Trophoblast cell (in vitro differentiated cells and primary cell): ENCODE measurements at regions not wholly inside any gene's neighbourhood (a gene's known extent, or its start where the extent isn't known, plus 50 kb on each side); places are given as distances from the start of the nearest gene placed in this dataset.

ENCODE experiments used
- DNase-seq, 2 donors: peaks; one replicate each; pipeline ENCODE4 v3.0.0-alpha.2; 2016
- H2AFZ ChIP-seq: 2 replicates; pipeline ENCODE4 v1.6.1; 2013; ENCODE audit warnings: low read length, moderate library complexity, mild to moderate bottlenecking; ENCODE audit not compliant: insufficient read depth, poor library complexity
- H2AK5ac ChIP-seq: 2 replicates; pipeline ENCODE4 v1.6.1; 2013; ENCODE audit warnings: mild to moderate bottlenecking, low read length
- H2BK120ac ChIP-seq: 2 replicates; pipeline ENCODE4 v1.6.1; 2013; ENCODE audit warnings: low read length, mild to moderate bottlenecking, moderate library complexity; ENCODE audit not compliant: insufficient read depth, poor library complexity
- H2BK12ac ChIP-seq: 2 replicates; pipeline ENCODE4 v1.6.1; 2013; ENCODE audit warnings: mild to moderate bottlenecking, low read length, moderate library complexity
- H2BK5ac ChIP-seq: 2 replicates; pipeline ENCODE4 v1.6.1; 2013; ENCODE audit warnings: low read length, low read depth, moderate library complexity, mild to moderate bottlenecking; ENCODE audit not compliant: poor library complexity
- H3K14ac ChIP-seq: 2 replicates; pipeline ENCODE4 v1.6.1; 2013; ENCODE audit warnings: mild to moderate bottlenecking, low read length
- H3K18ac ChIP-seq: 2 replicates; pipeline ENCODE4 v1.6.1; 2013; ENCODE audit warnings: mild to moderate bottlenecking, low read length
- H3K23ac ChIP-seq: 2 replicates; pipeline ENCODE4 v1.6.1; 2013; ENCODE audit warnings: low read length
- H3K27ac ChIP-seq: 2 replicates; pipeline ENCODE4 v1.5.1; 2013; ENCODE audit warnings: low read depth, mild to moderate bottlenecking, inconsistent platforms, low read length, moderate library complexity
- H3K27me3 ChIP-seq: 2 replicates; pipeline ENCODE4 v1.6.1; 2013; ENCODE audit warnings: inconsistent platforms, mild to moderate bottlenecking, low read length, moderate library complexity; ENCODE audit not compliant: insufficient read depth
- H3K36me3 ChIP-seq, 2 experiments: 1 replicate in 1 of 2; 2 replicates in 1 of 2; pipeline ENCODE4 v1.6.1; 2013; ENCODE audit warnings: low read length in 2 of 2, mild to moderate bottlenecking in 2 of 2, moderate library complexity in 1 of 2; ENCODE audit not compliant: insufficient read depth in 2 of 2, control insufficient read depth in 1 of 2
- H3K4ac ChIP-seq: 2 replicates; pipeline ENCODE4 v1.6.1; 2013; ENCODE audit warnings: low read depth, mild to moderate bottlenecking, low read length, moderate library complexity
- H3K4me1 ChIP-seq, 2 experiments: 1 replicate in 1 of 2; 2 replicates in 1 of 2; pipeline ENCODE4 v1.6.1; 2013; ENCODE audit warnings: low read length in 2 of 2, mild to moderate bottlenecking in 2 of 2, moderate library complexity in 1 of 2; ENCODE audit not compliant: insufficient read depth in 2 of 2, control insufficient read depth in 1 of 2
- H3K4me2 ChIP-seq: 2 replicates; pipeline ENCODE4 v1.6.1; 2013; ENCODE audit warnings: inconsistent platforms, mild to moderate bottlenecking, low read length, moderate library complexity
- H3K4me3 ChIP-seq: 2 replicates; pipeline ENCODE4 v1.5.1; 2013; ENCODE audit warnings: mild to moderate bottlenecking, low read depth, low read length, inconsistent platforms
- H3K79me1 ChIP-seq: one replicate; pipeline ENCODE4 v1.6.1; 2013; ENCODE audit warnings: low read length
- H3K79me2 ChIP-seq: 2 replicates; pipeline ENCODE4 v1.6.1; 2013; ENCODE audit warnings: low read length, mild to moderate bottlenecking; ENCODE audit not compliant: control insufficient read depth, insufficient read depth, poor library complexity
- H3K9ac ChIP-seq: 2 replicates; pipeline ENCODE4 v1.6.1; 2013; ENCODE audit warnings: mild to moderate bottlenecking, low read length
- H3K9me3 ChIP-seq: 2 replicates; pipeline ENCODE4 v1.6.1; 2013; ENCODE audit warnings: low read depth, mild to moderate bottlenecking, control low read depth, inconsistent platforms, low read length; ENCODE audit not compliant: insufficient read depth
- H4K12ac ChIP-seq: 2 replicates; pipeline ENCODE4 v1.6.1; 2013; ENCODE audit warnings: low read depth, mild to moderate bottlenecking, low read length, moderate library complexity
- H4K8ac ChIP-seq: 2 replicates; pipeline ENCODE4 v1.6.1; 2013; ENCODE audit warnings: low read depth, mild to moderate bottlenecking, low read length, moderate library complexity
- H4K91ac ChIP-seq: one replicate; pipeline ENCODE4 v1.6.1; 2013; ENCODE audit warnings: low read depth, mild to moderate bottlenecking, low read length, moderate library complexity
- WGBS: extraction: QIAGEN DNeasy Blood & Tissue Kit; methylation state at CpG from one replicate; pipeline ENCODE4 v1.1.7; 2013; ENCODE audit warnings: missing lambda C conversion rate; ENCODE audit not compliant: insufficient read length, insufficient coverage; ENCODE audit errors: extremely low coverage; 5-methylcytosine and 5-hydroxymethylcytosine counted together

GRCh38 chr4:60249784-60250183, 950.3 kb upstream of the ADGRL3 start:
- Histone ChIP-seq H3K79me1 (no peaks in the 10 kb centered on the region), H3K14ac (no peak overlapping the region), H3K9ac (no peak overlapping the region), H2BK12ac (no peak overlapping the region), H3K27me3 (no peaks in the 10 kb centered on the region), H3K9me3 (no peaks in the 10 kb centered on the region), H4K8ac (no peak overlapping the region), H2BK5ac (no peak overlapping the region), H3K79me2 (no peaks in the 10 kb centered on the region), H3K4me2 (no peak overlapping the region), H2AFZ (no peak overlapping the region), H3K4ac (no peak overlapping the region), H3K4me1 (no peaks in the 10 kb centered on the region), H3K36me3 (no peaks in the 10 kb centered on the region), H4K91ac (no peak overlapping the region), H2AK5ac (no peak overlapping the region), H2BK120ac (no peak overlapping the region), H3K4me3 (no peak overlapping the region), H3K18ac (no peak overlapping the region), H3K23ac (no peak overlapping the region), H3K27ac (no peak overlapping the region), H4K12ac (no peak overlapping the region)
- WGBS, result no CpG with 5 or more reads among the region's 1 CpG
- DNase-seq, result no peak

GRCh38 chr4:60250657-60251056, 949.5 kb upstream of the ADGRL3 start:
- Histone ChIP-seq H2AFZ (no peak overlapping the region), H2BK12ac (no peak overlapping the region), H3K9me3 (no peaks in the 10 kb centered on the region), H3K36me3 (no peaks in the 10 kb centered on the region), H3K18ac (no peak overlapping the region), H3K27ac (no peak overlapping the region), H3K4me2 (no peak overlapping the region), H3K4ac (no peak overlapping the region), H4K12ac (no peak overlapping the region), H4K8ac (no peak overlapping the region), H4K91ac (no peak overlapping the region), H3K9ac (no peak overlapping the region), H2AK5ac (no peak overlapping the region), H3K4me3 (no peak overlapping the region), H3K27me3 (no peaks in the 10 kb centered on the region), H2BK5ac (no peak overlapping the region), H3K79me2 (no peaks in the 10 kb centered on the region), H3K4me1 (no peaks in the 10 kb centered on the region), H3K79me1 (no peaks in the 10 kb centered on the region), H3K14ac (no peak overlapping the region), H2BK120ac (no peak overlapping the region), H3K23ac (no peak overlapping the region)
- DNase-seq, result no peak
- WGBS, result no CpG with 5 or more reads among the region's 1 CpG

- Histone ChIP-seq H4K12ac (no peak overlapping the region), H3K9ac (no peak overlapping the region), H4K91ac (no peak overlapping the region), H3K27me3 (no peaks in the 10 kb centered on the region), H4K8ac (no peak overlapping the region), H3K79me2 (no peaks in the 10 kb centered on the region), H3K9me3 (no peaks in the 10 kb centered on the region), H2AK5ac (no peak overlapping the region), H2BK12ac (no peak overlapping the region), H3K4me1 (no peaks in the 10 kb centered on the region), H3K36me3 (no peaks in the 10 kb centered on the region), H3K14ac (no peak overlapping the region), H3K4me2 (no peak overlapping the region), H3K27ac (no peak overlapping the region), H3K4me3 (no peak overlapping the region), H2BK5ac (no peak overlapping the region), H3K18ac (no peak overlapping the region), H2AFZ (no peak overlapping the region), H3K23ac (no peak overlapping the region), H2BK120ac (no peak overlapping the region), H3K79me1 (no peaks in the 10 kb centered on the region), H3K4ac (no peak overlapping the region)
- no peak for DNase-seq
- WGBS, result no CpG with 5 or more reads among the region's 5 CpGs
Observed at GRCh38 chr4:60259781-60260180, 940.3 kb upstream of the ADGRL3 start.

GRCh38 chr4:60266505-60266904, 933.6 kb upstream of the ADGRL3 start:
- Histone ChIP-seq H3K18ac (no peak overlapping the region), H3K4ac (no peak overlapping the region), H3K14ac (no peak overlapping the region), H3K79me1 (no peaks in the 10 kb centered on the region), H4K12ac (no peak overlapping the region), H3K27ac (no peak overlapping the region), H3K4me2 (no peak overlapping the region), H2AK5ac (no peak overlapping the region), H3K4me1 (no peaks in the 10 kb centered on the region), H2BK120ac (no peak overlapping the region), H4K91ac (no peak overlapping the region), H2AFZ (no peak overlapping the region), H3K79me2 (no peaks in the 10 kb centered on the region), H2BK5ac (no peak overlapping the region), H3K27me3 (no peaks in the 10 kb centered on the region), H4K8ac (no peak overlapping the region), H3K36me3 (no peaks in the 10 kb centered on the region), H2BK12ac (no peak overlapping the region), H3K4me3 (no peak overlapping the region), H3K9me3 (no peaks in the 10 kb centered on the region), H3K9ac (no peak overlapping the region), H3K23ac (no peak overlapping the region)
- no CpG with 5 or more reads among the region's 1 CpG for WGBS
- DNase-seq, result no peak
